AG10803 (cell line): ENCODE measurements at regions not wholly inside any gene's neighbourhood (a gene's known extent, or its start where the extent isn't known, plus 50 kb on each side); places are given as distances from the start of the nearest gene placed in this dataset.

Source experiments
- DNase-seq: peaks from one replicate; pipeline ENCODE4 v3.0.0; 2010; ENCODE audit warnings: low read depth
- H3K4me3 ChIP-seq: 2 replicates; pipeline ENCODE4 v1.5.1; 2011; ENCODE audit warnings: mild to moderate bottlenecking, low read length, control low read depth
- TF ChIP-seq, protein P1 (sequence below): conservative IDR thresholded peaks from 2 replicates; pipeline ENCODE4 v1.5.1; 2011; ENCODE audit warnings: mild to moderate bottlenecking, low read length, control low read depth, inconsistent platforms

DNA sequence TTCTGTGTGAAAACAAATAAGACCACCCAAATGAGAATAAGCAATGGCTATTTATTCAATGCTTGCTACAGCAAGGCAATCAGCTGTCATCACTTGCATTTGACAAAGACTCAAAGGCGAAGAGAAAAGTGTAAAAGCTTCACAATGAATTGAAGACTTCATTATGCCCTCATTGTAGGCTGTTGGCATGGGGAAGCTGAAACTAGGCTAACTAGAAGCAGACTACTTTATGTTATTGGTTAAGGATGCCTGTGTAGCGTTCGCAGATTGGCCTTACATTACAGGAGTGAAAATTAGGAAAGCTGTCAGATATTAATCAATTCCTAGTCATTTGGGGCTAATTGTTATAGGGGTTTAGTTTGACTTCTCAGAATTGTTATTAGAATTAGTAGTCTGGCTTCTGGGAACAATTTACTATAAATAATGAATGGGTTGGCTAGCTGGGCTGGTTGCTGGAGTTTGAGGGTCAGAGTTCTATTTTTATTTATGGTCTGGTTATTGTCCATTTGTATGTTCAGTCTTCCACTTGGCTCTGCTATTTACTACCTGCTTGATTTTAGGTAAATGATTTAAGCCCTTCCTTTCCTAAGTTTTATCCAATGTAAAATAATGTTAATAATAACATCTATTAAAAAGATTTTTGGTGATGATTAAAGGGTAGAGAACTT lies 437.2 kb upstream of the SYT4 start:
- H3K4me3 ChIP-seq = no peak overlapping the region
- DNase-seq = no peak
- TF ChIP-seq, protein P1, sequence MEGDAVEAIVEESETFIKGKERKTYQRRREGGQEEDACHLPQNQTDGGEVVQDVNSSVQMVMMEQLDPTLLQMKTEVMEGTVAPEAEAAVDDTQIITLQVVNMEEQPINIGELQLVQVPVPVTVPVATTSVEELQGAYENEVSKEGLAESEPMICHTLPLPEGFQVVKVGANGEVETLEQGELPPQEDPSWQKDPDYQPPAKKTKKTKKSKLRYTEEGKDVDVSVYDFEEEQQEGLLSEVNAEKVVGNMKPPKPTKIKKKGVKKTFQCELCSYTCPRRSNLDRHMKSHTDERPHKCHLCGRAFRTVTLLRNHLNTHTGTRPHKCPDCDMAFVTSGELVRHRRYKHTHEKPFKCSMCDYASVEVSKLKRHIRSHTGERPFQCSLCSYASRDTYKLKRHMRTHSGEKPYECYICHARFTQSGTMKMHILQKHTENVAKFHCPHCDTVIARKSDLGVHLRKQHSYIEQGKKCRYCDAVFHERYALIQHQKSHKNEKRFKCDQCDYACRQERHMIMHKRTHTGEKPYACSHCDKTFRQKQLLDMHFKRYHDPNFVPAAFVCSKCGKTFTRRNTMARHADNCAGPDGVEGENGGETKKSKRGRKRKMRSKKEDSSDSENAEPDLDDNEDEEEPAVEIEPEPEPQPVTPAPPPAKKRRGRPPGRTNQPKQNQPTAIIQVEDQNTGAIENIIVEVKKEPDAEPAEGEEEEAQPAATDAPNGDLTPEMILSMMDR = no peak

DNA sequence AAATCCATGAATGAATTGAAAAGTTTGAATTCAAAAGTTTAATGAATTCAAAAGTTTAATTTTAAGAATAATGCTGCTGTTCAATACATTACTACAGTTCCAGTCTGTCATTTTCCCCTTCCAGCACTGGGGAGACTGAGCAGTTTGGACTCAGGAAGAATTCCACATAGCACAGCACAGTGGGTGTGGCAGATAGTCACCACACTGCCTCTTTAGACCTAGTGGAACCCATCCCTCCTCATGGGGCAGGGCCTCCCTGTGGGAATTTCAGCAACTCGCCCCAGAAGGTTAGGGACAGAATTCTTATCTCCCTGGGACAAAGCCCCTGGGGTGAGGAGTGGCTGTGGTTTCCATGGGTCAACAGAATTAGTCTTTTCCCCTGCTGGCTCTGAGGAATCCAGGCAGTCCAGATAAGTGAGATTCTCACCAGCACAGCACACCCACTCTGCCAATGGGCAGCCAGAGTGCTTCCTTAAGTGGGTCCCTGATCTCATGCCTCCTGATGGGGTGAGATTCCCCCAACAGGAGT lies 442.0 kb upstream of the SYT4 start:
- DNase-seq = no peak
- TF ChIP-seq, protein P1 = no peak
- H3K4me3 ChIP-seq = no peak overlapping the region

DNA sequence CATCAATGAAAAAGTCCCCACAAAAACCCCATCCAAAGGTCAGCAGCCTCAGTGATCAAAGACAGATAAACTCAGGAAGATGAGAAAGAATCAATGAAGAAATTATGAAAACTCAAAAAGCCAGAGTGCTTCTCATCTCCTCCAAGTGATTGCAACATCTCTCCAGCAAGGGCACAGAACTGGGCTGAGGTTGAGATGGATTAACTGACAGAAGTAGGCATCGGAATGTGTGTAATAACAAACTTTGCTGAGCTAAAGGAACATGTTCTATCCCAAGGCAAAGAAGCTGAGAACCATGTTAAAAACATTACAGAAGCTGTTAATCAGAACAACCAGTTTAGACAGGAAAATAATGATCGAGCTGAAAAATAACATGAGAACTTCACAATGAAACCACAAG lies 442.8 kb upstream of the SYT4 start:
- TF ChIP-seq, protein P1 = no peak
- peak; percentile 3 for DNase-seq
- no peak overlapping the region for H3K4me3 ChIP-seq

DNA sequence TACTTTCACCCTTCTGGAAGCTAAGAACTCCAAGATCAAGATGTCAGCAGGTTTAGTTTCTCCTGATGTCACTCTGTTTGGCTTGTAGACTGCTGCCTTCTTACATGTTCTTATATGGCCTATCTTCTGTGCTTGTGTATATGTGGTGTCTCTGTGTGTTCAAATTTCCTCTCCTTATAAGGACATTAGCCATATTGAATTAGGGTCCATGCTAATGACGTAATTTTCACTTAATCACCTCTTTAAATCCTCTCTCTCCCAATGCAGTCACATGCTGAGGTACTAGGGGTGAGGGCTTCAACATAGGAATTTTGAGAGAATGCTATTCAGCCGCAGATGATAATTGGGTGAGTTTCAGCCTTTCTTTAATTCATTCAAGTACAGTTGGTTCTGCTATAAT lies 458.3 kb upstream of the SYT4 start:
- TF ChIP-seq, protein P1 = no peak
- no peak overlapping the region for H3K4me3 ChIP-seq
- no peak for DNase-seq

DNA sequence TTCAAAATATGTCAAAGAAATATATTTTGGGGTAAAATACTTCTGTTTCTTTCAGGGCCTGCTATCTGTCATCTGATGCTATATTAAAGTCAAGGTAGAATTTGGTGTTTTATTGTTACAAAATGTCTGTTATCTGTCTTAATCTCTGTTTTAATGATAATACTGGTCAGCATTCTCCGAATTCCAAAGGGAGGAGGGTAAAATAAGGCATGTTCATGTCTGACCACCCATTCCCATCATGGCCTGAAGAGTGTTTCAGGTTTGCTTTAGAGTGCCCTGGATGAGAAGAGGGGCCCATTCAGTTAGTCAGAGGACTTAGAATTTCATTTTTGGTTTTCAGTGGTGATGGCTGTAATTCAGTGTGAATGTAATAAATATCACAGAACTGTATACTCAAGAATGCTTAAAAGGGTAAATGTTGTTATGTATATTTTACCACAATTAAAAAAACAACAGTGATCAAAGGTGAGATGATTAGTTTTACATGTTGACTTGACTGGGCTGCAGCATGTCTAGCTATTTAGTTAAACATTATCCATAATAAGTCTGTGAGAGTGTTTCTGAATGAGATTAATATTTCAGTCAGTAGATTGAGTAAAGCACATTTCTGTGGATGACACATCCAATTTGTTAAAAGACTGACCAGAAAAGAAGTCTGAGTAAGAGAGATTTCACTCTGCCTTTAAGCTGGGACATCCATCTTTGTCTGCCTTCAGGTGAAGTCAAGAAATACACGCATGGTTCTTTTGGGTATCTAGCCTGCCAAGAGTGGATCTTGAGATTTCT lies 467.9 kb upstream of the SYT4 start:
- DNase-seq = no peak
- no peak overlapping the region for H3K4me3 ChIP-seq
- TF ChIP-seq, protein P1 = no peak

DNA sequence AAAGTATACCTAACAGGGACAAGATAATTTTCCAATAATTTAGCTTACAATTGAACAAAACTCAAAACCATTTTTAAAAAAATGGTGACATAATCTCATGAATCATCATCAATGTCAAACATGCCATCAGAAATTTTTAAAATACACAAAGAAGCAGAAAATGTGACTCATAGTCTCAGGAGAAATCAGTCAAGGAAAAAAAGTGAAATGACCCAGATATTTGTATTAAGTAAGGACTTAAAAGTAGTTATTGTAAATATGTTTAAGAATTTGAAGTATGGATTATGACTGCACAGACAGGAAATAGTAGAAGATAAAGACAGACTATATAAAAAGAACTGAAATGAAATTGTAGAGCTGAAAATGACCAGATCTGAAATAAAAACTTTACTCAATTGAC lies 473.9 kb upstream of the SYT4 start:
- no peak overlapping the region for H3K4me3 ChIP-seq
- DNase-seq = no peak
- TF ChIP-seq, protein P1 = no peak

DNA sequence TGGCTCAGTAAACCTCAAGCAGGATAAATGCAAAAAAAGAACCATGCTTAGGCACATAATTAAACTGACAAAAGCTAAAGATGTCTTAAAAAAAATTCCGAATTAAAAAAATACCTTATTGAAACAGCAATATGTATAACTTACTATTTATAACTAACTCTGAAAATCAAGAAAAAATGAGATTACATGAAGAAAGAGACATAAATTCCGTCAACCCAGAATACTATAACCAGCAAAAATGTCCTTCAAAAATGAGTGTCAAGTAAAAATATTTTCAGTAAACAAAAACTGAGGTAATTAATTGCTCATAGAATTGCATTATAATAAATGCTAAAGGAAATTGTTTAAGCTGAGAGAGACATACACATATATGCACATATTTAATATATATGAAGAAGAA lies 474.5 kb upstream of the SYT4 start:
- TF ChIP-seq, protein P1 = no peak
- no peak for DNase-seq
- H3K4me3 ChIP-seq = no peak overlapping the region
